K562 (cell line): ENCODE measurements at regions not wholly inside any gene's neighbourhood (a gene's known extent, or its start where the extent isn't known, plus 50 kb on each side); places are given as distances from the start of the nearest gene placed in this dataset.

Experiments
- ATAC-seq: fragments of 200-7000 bp; cut with Tn5 transposase; 3 replicates; pipeline ENCODE4 v1.9.1; 2020; ENCODE audit warnings: moderate library complexity
- BruUV-seq: library from RNA; stranded (reverse); fragments of 400-500 nt; replicated peaks from 2 replicates; lab custom pipeline; 2021; lab: Mats Ljungman, UMichigan
- CTCF ChIA-PET: fragments of 300-600 bp; formaldehyde crosslinking; extraction: SDS; loops from one replicate; lab custom pipeline; 2021; ENCODE audit warnings: low intra/inter-chr PET ratio; lab: Yijun Ruan, JAX
- POLR2A ChIA-PET: fragments of 300-600, 350-650 bp; sonication (Branson Sonifier 250); formaldehyde crosslinking; extraction: SDS; loops from one replicate; lab custom pipeline; 2021; ENCODE audit warnings: antibody characterized with exemption, inconsistent platforms; lab: Yijun Ruan, JAX
- DNase-seq, 4 experiments: peaks; one replicate each; pipeline versions ENCODE4 v3.0.0 to v3.0.0-alpha.2; 2011 to 2018; ENCODE audit warnings: low spot score in 3 of 4, mixed read lengths in 3 of 4; ENCODE audit errors: extremely low read depth in 1 of 4
- FAIRE-seq: peaks from 2 replicates; lab custom pipeline; 2011; peaks lifted over from hg19 to GRCh38; lab: Jason Lieb, UNC
- H2AFZ ChIP-seq: 2 replicates; pipeline ENCODE4 v1.6.0; 2011; ENCODE audit warnings: low read depth, low read length, control low read depth, inconsistent platforms
- H3K27ac ChIP-seq: fragments of 200-600 bp; 3 replicates; pipeline ENCODE4 v1.8.0; 2011; ENCODE audit warnings: low read depth, mild to moderate bottlenecking, control low read depth, inconsistent platforms, low read length, moderate library complexity, mixed read lengths; ENCODE audit errors: extremely low read depth
- H3K27me3 ChIP-seq, 2 experiments: fragments of 300-600 bp in 1 of 2; 2 replicates in 1 of 2; 3 replicates in 1 of 2; pipeline versions ENCODE4 v1.6.0 to v1.8.0; 2011; ENCODE audit warnings: inconsistent platforms in 2 of 2, low read length in 2 of 2, mild to moderate bottlenecking in 1 of 2, mixed read lengths in 1 of 2, moderate library complexity in 1 of 2; ENCODE audit not compliant: control insufficient read depth in 2 of 2, insufficient read depth in 2 of 2
- H3K36me3 ChIP-seq: fragments of 300-600 bp; 3 replicates; pipeline ENCODE4 v1.8.0; 2011; ENCODE audit warnings: mild to moderate bottlenecking, low read length, inconsistent platforms; ENCODE audit not compliant: control insufficient read depth, insufficient read depth
- H3K4me1 ChIP-seq, 2 experiments: fragments of 200-600 bp in 1 of 2; replicated peaks in 1 of 2; 2 replicates in 1 of 2; 3 replicates in 1 of 2; pipeline versions ENCODE4 v1.5.1 to v1.8.0; 2011; ENCODE audit warnings: inconsistent platforms in 2 of 2, low read length in 2 of 2, mild to moderate bottlenecking in 1 of 2, mixed read lengths in 1 of 2, moderate library complexity in 1 of 2; ENCODE audit not compliant: control insufficient read depth in 2 of 2, insufficient read depth in 2 of 2
- H3K4me2 ChIP-seq: 2 replicates; pipeline ENCODE4 v1.6.1; 2011; ENCODE audit warnings: low read length, control low read depth, inconsistent platforms, mixed read lengths; ENCODE audit not compliant: insufficient read depth
- H3K4me3 ChIP-seq: fragments of 200-600 bp; sonication (generic), shearing (Covaris generic); 2 replicates; pipeline ENCODE4 v1.5.1; 2016; ENCODE audit warnings: control low read depth, inconsistent platforms
- H3K79me2 ChIP-seq: fragments of 200-600 bp; 3 replicates; pipeline ENCODE4 v1.8.0; 2011; ENCODE audit warnings: low read length, inconsistent platforms; ENCODE audit not compliant: control insufficient read depth, insufficient read depth
- H3K9ac ChIP-seq, 2 experiments: 2 replicates each; pipeline versions ENCODE4 v1.6.0 to v1.6.1; 2011; ENCODE audit warnings: low read depth in 2 of 2, low read length in 2 of 2, control low read depth in 1 of 2, inconsistent platforms in 1 of 2, mild to moderate bottlenecking in 1 of 2, mixed read lengths in 1 of 2; ENCODE audit not compliant: insufficient read depth in 1 of 2
- H3K9me1 ChIP-seq: one replicate; pipeline ENCODE4 v1.6.0; 2011; ENCODE audit warnings: inconsistent platforms, mild to moderate bottlenecking, low read length, moderate library complexity; ENCODE audit not compliant: control insufficient read depth, insufficient read depth
- H3K9me3 ChIP-seq: replicated peaks from 2 replicates; pipeline ENCODE4 v1.5.1; 2011; ENCODE audit warnings: low read depth, low read length, inconsistent platforms; ENCODE audit not compliant: control insufficient read depth, insufficient read depth
- H4K20me1 ChIP-seq: replicated peaks from 2 replicates; pipeline ENCODE4 v1.6.1; 2011; ENCODE audit warnings: low read length, inconsistent platforms, mixed read lengths; ENCODE audit not compliant: control insufficient read depth, insufficient read depth
- FOSL1 ChIP-seq: fragments of 200-800 bp; sonication (Bioruptor generic); conservative IDR thresholded peaks from 2 replicates; pipeline ENCODE4 v1.6.1; 2016; ENCODE audit warnings: missing genetic modification characterization, missing compliant biosample characterization
- JUND ChIP-seq, 2 experiments: IDR thresholded peaks; 2 replicates in 1 of 2; 3 replicates in 1 of 2; pipeline ENCODE4 v1.6.1; 2011; ENCODE audit warnings: borderline replicate concordance in 2 of 2, low read depth in 2 of 2, low read length in 2 of 2, improper control_type of control experiment in 1 of 2, missing biosample characterization in 1 of 2, missing genetic modification characterization in 1 of 2, missing genetic modification reagents in 1 of 2
- WGBS: fragments of 100-300 bp; shearing (Covaris generic); methylation state at CpG from one replicate; pipeline ENCODE4 v1.1.6; 2016; ENCODE audit warnings: low coverage, mixed read lengths; ENCODE audit not compliant: insufficient coverage; ENCODE audit errors: missing lambda C conversion rate; 5-methylcytosine and 5-hydroxymethylcytosine counted together
- in situ Hi-C: fragments of 300-500 bp; cut with MboI; formaldehyde crosslinking; loops from 4 replicates; pipeline ENCODE4 v1.15.0; 2018; ENCODE audit warnings: inconsistent platforms, mixed read lengths
- intact Hi-C: fragments of 100-400 bp; cut with micrococcal nuclease; formaldehyde crosslinking; loops from 2 replicates; pipeline ENCODE4 v1.14.2; 2022
- TF ChIP-seq, protein P1 (sequence below): fragments of 200-800 bp; sonication (Bioruptor generic); IDR thresholded peaks from 2 replicates; pipeline ENCODE4 v1.6.1; 2017; ENCODE audit warnings: missing genetic modification characterization, missing compliant biosample characterization
- TF ChIP-seq, protein P2 (sequence below): fragments of 250-450 bp; sonication (Bioruptor Pico); IDR thresholded peaks from 2 replicates; pipeline ENCODE4 v1.5.0; 2020; ENCODE audit warnings: mild to moderate bottlenecking

DNA sequence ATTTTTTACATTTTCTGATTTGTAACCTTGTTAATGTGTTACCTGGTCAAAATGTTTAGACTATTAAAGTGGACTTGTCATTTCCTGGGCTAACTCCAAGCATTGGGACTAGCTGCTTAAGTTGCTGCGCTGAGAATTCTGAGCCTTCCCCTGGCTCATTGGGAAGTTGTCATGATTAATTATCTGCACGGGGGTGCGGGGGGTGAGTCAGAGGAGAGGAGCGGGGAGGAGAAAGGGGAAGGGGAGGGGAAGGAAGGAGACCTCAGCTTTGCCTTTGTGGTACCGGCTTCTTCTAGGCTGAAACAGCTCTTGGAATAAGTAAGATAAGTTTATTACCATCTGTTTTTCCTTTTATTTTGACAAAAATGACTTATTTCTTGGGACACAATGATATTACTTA lies 52.9 kb upstream of the APCDD1 start:
- FAIRE-seq = no peak
- CTCF ChIA-PET = no interaction called here
- POLR2A ChIA-PET = no interaction called here

More for the DNA sequence above, 52.9 kb upstream of the APCDD1 start:
- no peak overlapping the region for H2AFZ ChIP-seq
- no peaks in the 10 kb centered on the region for H3K9me3 ChIP-seq
- H4K20me1 ChIP-seq = no peaks in the 10 kb centered on the region
- no peaks in the 10 kb centered on the region for H3K36me3 ChIP-seq
- no peak for ATAC-seq
- WGBS = 4% methylated on average over 3 of the region's 5 CpGs
- H3K79me2 ChIP-seq = no peaks in the 10 kb centered on the region
- TF ChIP-seq JUND (IDR thresholded peaks at IDR 0.05; ENCODE audit: borderline replicate concordance, low read depth, low read length) (peak; percentile 35; the same call in 1 of the 2 replicates), JUND (tag; IDR thresholded peaks at IDR 0.05; ENCODE audit: borderline replicate concordance, low read depth, low read length) (no peak), FOSL1 (0 out of 2 replicates have a peak, but pooled peaks have one; percentile 20)
- TF ChIP-seq, protein P1, sequence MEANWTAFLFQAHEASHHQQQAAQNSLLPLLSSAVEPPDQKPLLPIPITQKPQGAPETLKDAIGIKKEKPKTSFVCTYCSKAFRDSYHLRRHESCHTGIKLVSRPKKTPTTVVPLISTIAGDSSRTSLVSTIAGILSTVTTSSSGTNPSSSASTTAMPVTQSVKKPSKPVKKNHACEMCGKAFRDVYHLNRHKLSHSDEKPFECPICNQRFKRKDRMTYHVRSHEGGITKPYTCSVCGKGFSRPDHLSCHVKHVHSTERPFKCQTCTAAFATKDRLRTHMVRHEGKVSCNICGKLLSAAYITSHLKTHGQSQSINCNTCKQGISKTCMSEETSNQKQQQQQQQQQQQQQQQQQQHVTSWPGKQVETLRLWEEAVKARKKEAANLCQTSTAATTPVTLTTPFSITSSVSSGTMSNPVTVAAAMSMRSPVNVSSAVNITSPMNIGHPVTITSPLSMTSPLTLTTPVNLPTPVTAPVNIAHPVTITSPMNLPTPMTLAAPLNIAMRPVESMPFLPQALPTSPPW (CRISPR knock-in tag) = peak; percentile 62
- TF ChIP-seq, protein P2, sequence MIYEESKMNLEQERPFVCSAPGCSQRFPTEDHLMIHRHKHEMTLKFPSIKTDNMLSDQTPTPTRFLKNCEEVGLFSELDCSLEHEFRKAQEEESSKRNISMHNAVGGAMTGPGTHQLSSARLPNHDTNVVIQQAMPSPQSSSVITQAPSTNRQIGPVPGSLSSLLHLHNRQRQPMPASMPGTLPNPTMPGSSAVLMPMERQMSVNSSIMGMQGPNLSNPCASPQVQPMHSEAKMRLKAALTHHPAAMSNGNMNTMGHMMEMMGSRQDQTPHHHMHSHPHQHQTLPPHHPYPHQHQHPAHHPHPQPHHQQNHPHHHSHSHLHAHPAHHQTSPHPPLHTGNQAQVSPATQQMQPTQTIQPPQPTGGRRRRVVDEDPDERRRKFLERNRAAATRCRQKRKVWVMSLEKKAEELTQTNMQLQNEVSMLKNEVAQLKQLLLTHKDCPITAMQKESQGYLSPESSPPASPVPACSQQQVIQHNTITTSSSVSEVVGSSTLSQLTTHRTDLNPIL (CRISPR knock-in tag) = no peak
- TF ChIP-seq, all 486 proteins: peak for 3
- Histone ChIP-seq H3K4me1 (no peaks in the 10 kb centered on the region), H3K9ac (no peak overlapping the region), H3K9me1 (no peaks in the 10 kb centered on the region), H3K4me3 (no peak overlapping the region), H3K27ac (no peak overlapping the region), H3K4me2 (no peak overlapping the region), H3K27me3 (peaks cover 21 to 36% of the 10 kb centered on the region in 2 experiments; a peak in 4 of 5 replicates)
- intact Hi-C loops = no loop called here
- BruUV-seq = no TSS peak
- in situ Hi-C loops = no loop called here
- DNase-seq = no peak
